GM12875 (cell line): ENCODE measurements at regions not wholly inside any gene's neighbourhood (a gene's known extent, or its start where the extent isn't known, plus 50 kb on each side); places are given as distances from the start of the nearest gene placed in this dataset.
"Not testable (repeated sequence)": the region's sequence is repeated elsewhere in the genome, so short reads cannot be mapped to it uniquely, and the experiment has no call there.

Experiments
- H3K4me3 ChIP-seq: one replicate; pipeline ENCODE4 v1.5.1; 2011; ENCODE audit warnings: low read depth, low read length, control low read depth
- TF ChIP-seq, protein P1 (sequence below): IDR thresholded peaks from 2 replicates; pipeline ENCODE4 v1.5.1; 2011; ENCODE audit warnings: low read depth, mild to moderate bottlenecking, control low read depth, inconsistent platforms, low read length, moderate library complexity, borderline replicate concordance; ENCODE audit not compliant: insufficient read depth

DNA sequence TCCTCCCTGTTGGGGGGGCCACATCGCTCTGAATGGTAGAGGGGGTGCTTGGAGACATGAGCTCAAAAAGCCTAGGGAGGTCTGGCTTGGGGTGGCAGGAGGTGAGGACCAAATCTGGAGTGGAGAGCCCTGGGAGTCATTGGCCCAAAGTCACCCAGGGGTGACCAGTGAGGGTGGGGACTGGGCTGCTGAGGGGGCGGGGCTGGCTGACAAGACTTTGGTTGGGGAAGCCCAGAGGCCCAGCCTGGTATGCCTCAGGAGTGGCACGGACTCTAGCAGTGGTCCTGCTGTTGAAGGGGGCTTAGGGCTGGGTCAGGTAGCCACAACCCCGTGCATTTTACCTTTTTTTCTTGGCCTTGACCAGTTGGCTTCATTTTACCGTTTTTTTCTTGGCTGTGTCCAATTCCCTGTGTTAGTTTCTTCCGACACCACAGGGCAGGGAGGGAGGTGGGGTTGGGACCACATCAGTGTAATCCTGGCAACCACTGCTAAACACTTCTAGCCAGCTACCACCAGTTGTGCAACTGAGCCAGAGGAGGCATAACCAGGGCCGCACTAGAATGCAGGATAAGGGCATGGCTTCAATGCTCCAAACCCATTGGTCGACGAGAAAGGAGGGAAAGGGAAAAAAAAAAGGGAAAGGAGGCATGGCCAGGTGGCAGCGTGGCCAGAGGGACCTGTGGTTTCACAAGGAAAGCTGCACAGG, 105.3 kb upstream of the C2CD4B start:
- TF ChIP-seq, protein P1, sequence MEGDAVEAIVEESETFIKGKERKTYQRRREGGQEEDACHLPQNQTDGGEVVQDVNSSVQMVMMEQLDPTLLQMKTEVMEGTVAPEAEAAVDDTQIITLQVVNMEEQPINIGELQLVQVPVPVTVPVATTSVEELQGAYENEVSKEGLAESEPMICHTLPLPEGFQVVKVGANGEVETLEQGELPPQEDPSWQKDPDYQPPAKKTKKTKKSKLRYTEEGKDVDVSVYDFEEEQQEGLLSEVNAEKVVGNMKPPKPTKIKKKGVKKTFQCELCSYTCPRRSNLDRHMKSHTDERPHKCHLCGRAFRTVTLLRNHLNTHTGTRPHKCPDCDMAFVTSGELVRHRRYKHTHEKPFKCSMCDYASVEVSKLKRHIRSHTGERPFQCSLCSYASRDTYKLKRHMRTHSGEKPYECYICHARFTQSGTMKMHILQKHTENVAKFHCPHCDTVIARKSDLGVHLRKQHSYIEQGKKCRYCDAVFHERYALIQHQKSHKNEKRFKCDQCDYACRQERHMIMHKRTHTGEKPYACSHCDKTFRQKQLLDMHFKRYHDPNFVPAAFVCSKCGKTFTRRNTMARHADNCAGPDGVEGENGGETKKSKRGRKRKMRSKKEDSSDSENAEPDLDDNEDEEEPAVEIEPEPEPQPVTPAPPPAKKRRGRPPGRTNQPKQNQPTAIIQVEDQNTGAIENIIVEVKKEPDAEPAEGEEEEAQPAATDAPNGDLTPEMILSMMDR, result no peak
- H3K4me3 ChIP-seq, result no peak overlapping the region

DNA sequence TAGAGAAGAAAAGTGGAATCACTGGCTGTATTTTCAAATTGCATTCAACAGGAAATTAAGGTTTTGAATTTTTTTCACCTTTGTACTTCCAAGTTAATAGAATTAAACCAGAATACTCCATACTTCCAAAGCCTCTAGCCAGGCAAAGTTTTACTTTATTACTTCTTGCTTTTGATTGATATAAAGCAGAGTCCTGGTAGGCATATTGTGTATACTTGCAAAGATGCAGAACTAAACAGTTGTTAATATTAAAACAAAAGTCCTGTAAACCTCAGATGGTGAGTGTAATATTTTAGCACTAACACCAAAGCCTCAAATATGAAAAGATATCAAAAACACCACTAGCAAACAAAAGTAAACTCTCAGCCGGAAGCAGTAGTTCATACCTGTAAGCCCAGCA, 107.2 kb upstream of the C2CD4B start:
- no peak overlapping the region for H3K4me3 ChIP-seq
- TF ChIP-seq, protein P1, result no peak

DNA sequence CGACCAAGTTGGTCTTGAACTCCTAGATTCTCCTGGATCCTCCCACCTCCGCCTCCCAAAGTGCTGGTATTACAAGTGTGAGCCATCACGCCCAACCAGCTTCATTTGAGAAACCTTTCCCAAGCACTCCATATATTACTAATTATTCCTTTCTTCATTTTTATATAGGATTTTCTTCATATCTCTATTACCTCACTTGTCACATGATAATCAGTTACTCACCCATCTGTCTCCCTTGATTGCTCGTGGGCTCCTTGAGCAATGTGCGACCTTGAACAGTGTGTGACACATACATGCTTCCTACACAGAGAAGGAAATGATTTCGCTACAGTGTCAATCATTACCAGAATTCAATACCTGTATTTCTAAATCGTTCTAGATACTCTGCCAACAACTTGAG, 110.7 kb upstream of the C2CD4B start:
- TF ChIP-seq, protein P1, result no peak
- no peak overlapping the region for H3K4me3 ChIP-seq

DNA sequence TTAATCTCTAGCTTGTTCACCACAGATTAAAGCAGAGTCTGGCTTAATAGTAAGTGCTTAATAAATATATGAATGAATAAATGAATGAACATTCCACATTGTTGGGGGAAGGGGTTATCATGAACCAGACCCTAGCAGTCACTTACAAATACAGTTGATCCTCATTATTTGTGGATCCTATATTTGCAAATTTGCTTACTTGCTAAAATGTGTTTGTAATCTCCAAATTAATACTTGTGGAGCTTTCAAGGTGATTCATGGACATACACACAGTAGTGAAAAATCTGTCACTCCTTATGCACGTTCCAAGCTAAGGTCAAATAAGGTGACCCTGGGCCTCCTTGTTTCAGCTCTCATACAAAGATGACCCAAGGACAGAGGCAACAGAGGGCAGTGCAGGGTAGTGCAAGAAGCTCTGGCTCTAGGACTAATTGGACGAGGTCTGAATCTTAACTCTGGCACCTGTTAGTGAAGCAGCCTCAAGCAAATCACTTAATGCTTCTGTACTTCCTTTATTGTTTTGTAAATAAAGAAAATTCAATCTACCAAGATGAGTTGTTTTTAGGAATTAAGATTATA, 112.8 kb upstream of the C2CD4B start:
- TF ChIP-seq, protein P1, result no peak
- H3K4me3 ChIP-seq, result no peak overlapping the region

DNA sequence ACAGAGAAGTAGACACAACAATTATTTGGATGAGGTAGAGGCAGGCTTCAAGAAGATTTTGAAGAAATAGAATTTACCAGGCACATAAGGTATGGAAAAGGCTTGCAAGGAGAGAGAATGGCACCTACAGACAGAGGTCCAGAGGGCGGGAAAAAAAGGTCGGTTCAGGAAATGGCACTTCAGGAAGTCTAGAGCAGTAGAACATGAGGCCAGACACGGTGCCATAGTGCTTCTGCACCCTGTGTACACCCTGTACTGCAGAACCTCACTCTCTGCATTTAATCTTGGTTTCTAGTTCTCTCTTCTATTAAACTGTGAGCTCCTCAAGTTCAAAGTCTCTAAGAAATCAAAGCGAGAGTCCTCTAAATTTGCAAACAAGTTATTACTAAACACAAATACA, 113.4 kb upstream of the C2CD4B start:
- TF ChIP-seq, protein P1, result no peak
- H3K4me3 ChIP-seq, result no peak overlapping the region

DNA sequence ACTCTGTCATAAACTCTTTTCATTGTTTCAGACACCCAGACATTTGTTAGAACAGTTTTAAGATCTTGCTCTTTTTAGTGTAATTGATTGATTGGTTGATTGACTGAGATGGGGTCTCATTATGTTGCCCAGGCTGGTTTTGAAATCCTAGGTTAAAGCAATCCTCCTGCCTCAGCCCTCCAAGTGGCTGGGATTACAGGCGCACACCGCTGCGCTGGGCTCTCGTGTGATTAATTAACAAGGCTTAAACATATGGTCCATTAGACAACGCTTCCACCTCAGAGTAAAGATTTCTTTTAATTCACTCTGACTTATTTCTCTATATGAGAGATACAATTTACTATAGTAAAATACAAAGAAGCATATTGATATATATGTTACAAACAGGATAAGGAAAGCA, 114.0 kb upstream of the C2CD4B start:
- TF ChIP-seq, protein P1, result no peak

DNA sequence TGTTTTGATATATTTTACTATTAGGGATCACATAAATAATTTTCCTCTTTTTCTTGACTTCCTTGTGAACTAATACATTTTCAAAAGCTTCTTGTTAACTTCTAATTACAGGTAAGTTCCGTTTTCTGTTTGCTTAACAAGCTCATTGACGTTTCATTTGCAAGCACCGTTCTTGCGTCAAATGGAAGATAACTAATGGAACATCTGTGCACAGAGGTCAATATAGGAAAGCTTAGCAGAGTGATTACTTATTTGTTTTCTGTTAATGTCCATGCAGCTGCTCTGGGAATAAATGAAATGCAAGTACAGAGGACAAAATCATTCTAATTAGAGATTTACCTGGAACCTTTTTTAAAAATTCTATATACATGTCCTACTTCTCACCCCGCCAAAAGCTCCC, 115.5 kb upstream of the C2CD4B start:
- H3K4me3 ChIP-seq, result no peak overlapping the region

More for the DNA sequence above, 114.0 kb upstream of the C2CD4B start:
- H3K4me3 ChIP-seq, result no peak overlapping the region

DNA sequence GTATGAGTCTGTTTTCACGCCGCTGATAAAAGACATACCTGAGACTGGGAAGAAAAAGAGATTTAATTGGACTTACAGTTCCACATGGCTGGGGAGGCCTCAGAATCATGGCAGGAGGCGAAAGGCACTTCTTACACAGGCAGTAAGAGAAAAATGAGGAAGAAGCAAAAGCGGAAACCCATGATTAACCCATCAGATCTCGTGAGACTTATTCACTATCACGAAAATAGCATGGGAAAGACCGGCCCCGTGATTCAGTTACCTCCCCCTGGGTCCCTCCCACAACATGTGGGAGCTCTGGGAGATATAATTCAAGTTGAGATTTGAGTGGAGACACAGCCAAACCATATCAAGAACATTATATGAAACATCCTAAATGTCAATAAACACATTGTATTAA, 116.7 kb upstream of the C2CD4B start:
- H3K4me3 ChIP-seq, result not testable (repeated sequence)

More for the DNA sequence above, 115.5 kb upstream of the C2CD4B start:
- TF ChIP-seq, protein P1, result no peak
